Trophoblast cell (in vitro differentiated cells and primary cell): ENCODE measurements at regions not wholly inside any gene's neighbourhood (a gene's known extent, or its start where the extent isn't known, plus 50 kb on each side); places are given as distances from the start of the nearest gene placed in this dataset.

ENCODE experiments used
- DNase-seq, 2 donors: peaks; one replicate each; pipeline ENCODE4 v3.0.0-alpha.2; 2016
- H2AFZ ChIP-seq: 2 replicates; pipeline ENCODE4 v1.6.1; 2013; ENCODE audit warnings: low read length, moderate library complexity, mild to moderate bottlenecking; ENCODE audit not compliant: insufficient read depth, poor library complexity
- H2AK5ac ChIP-seq: 2 replicates; pipeline ENCODE4 v1.6.1; 2013; ENCODE audit warnings: mild to moderate bottlenecking, low read length
- H2BK120ac ChIP-seq: 2 replicates; pipeline ENCODE4 v1.6.1; 2013; ENCODE audit warnings: low read length, mild to moderate bottlenecking, moderate library complexity; ENCODE audit not compliant: insufficient read depth, poor library complexity
- H2BK12ac ChIP-seq: 2 replicates; pipeline ENCODE4 v1.6.1; 2013; ENCODE audit warnings: mild to moderate bottlenecking, low read length, moderate library complexity
- H2BK5ac ChIP-seq: 2 replicates; pipeline ENCODE4 v1.6.1; 2013; ENCODE audit warnings: low read length, low read depth, moderate library complexity, mild to moderate bottlenecking; ENCODE audit not compliant: poor library complexity
- H3K14ac ChIP-seq: 2 replicates; pipeline ENCODE4 v1.6.1; 2013; ENCODE audit warnings: mild to moderate bottlenecking, low read length
- H3K18ac ChIP-seq: 2 replicates; pipeline ENCODE4 v1.6.1; 2013; ENCODE audit warnings: mild to moderate bottlenecking, low read length
- H3K23ac ChIP-seq: 2 replicates; pipeline ENCODE4 v1.6.1; 2013; ENCODE audit warnings: low read length
- H3K27ac ChIP-seq: 2 replicates; pipeline ENCODE4 v1.5.1; 2013; ENCODE audit warnings: low read depth, mild to moderate bottlenecking, inconsistent platforms, low read length, moderate library complexity
- H3K27me3 ChIP-seq: 2 replicates; pipeline ENCODE4 v1.6.1; 2013; ENCODE audit warnings: inconsistent platforms, mild to moderate bottlenecking, low read length, moderate library complexity; ENCODE audit not compliant: insufficient read depth
- H3K36me3 ChIP-seq, 2 experiments: 1 replicate in 1 of 2; 2 replicates in 1 of 2; pipeline ENCODE4 v1.6.1; 2013; ENCODE audit warnings: low read length in 2 of 2, mild to moderate bottlenecking in 2 of 2, moderate library complexity in 1 of 2; ENCODE audit not compliant: insufficient read depth in 2 of 2, control insufficient read depth in 1 of 2
- H3K4ac ChIP-seq: 2 replicates; pipeline ENCODE4 v1.6.1; 2013; ENCODE audit warnings: low read depth, mild to moderate bottlenecking, low read length, moderate library complexity
- H3K4me1 ChIP-seq, 2 experiments: 1 replicate in 1 of 2; 2 replicates in 1 of 2; pipeline ENCODE4 v1.6.1; 2013; ENCODE audit warnings: low read length in 2 of 2, mild to moderate bottlenecking in 2 of 2, moderate library complexity in 1 of 2; ENCODE audit not compliant: insufficient read depth in 2 of 2, control insufficient read depth in 1 of 2
- H3K4me2 ChIP-seq: 2 replicates; pipeline ENCODE4 v1.6.1; 2013; ENCODE audit warnings: inconsistent platforms, mild to moderate bottlenecking, low read length, moderate library complexity
- H3K4me3 ChIP-seq: 2 replicates; pipeline ENCODE4 v1.5.1; 2013; ENCODE audit warnings: mild to moderate bottlenecking, low read depth, low read length, inconsistent platforms
- H3K79me1 ChIP-seq: one replicate; pipeline ENCODE4 v1.6.1; 2013; ENCODE audit warnings: low read length
- H3K79me2 ChIP-seq: 2 replicates; pipeline ENCODE4 v1.6.1; 2013; ENCODE audit warnings: low read length, mild to moderate bottlenecking; ENCODE audit not compliant: control insufficient read depth, insufficient read depth, poor library complexity
- H3K9ac ChIP-seq: 2 replicates; pipeline ENCODE4 v1.6.1; 2013; ENCODE audit warnings: mild to moderate bottlenecking, low read length
- H3K9me3 ChIP-seq: 2 replicates; pipeline ENCODE4 v1.6.1; 2013; ENCODE audit warnings: low read depth, mild to moderate bottlenecking, control low read depth, inconsistent platforms, low read length; ENCODE audit not compliant: insufficient read depth
- H4K12ac ChIP-seq: 2 replicates; pipeline ENCODE4 v1.6.1; 2013; ENCODE audit warnings: low read depth, mild to moderate bottlenecking, low read length, moderate library complexity
- H4K8ac ChIP-seq: 2 replicates; pipeline ENCODE4 v1.6.1; 2013; ENCODE audit warnings: low read depth, mild to moderate bottlenecking, low read length, moderate library complexity
- H4K91ac ChIP-seq: one replicate; pipeline ENCODE4 v1.6.1; 2013; ENCODE audit warnings: low read depth, mild to moderate bottlenecking, low read length, moderate library complexity
- WGBS: extraction: QIAGEN DNeasy Blood & Tissue Kit; methylation state at CpG from one replicate; pipeline ENCODE4 v1.1.7; 2013; ENCODE audit warnings: missing lambda C conversion rate; ENCODE audit not compliant: insufficient read length, insufficient coverage; ENCODE audit errors: extremely low coverage; 5-methylcytosine and 5-hydroxymethylcytosine counted together

DNA sequence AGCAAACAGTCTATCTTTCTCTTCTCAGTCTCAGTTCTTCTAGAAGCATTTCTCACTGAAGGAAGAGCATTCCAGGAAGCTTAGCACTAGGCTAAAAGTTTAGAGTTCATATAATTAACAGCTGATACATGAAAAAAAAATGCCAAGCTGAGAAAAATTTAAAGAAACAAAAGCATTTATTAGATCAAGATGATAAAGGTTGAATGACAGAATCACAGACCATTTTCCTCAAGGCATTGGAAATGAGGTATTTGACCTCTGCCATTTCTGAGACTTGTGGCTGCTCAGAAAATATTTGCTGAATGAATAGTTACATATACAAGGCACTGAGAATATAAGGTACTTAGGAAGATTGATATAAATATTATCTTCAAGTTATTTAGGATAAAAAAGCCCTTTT, 901.6 kb upstream of the GOT2 start:
- Histone ChIP-seq H4K91ac (no peak overlapping the region), H4K12ac (no peak overlapping the region), H3K4me1 (peaks cover 0 to 9% of the 10 kb centered on the region in 2 experiments), H2BK5ac (no peak overlapping the region), H3K23ac (no peak overlapping the region), H3K18ac (no peak overlapping the region), H3K9me3 (no peaks in the 10 kb centered on the region), H3K9ac (no peak overlapping the region), H2AK5ac (no peak overlapping the region), H3K4me2 (no peak overlapping the region), H3K4ac (no peak overlapping the region), H3K79me2 (no peaks in the 10 kb centered on the region), H3K4me3 (no peak overlapping the region), H3K14ac (no peak overlapping the region), H2AFZ (no peak overlapping the region), H4K8ac (no peak overlapping the region), H2BK12ac (no peak overlapping the region), H3K79me1 (peaks cover 9% of the 10 kb centered on the region), H3K27me3 (no peaks in the 10 kb centered on the region), H2BK120ac (no peak overlapping the region), H3K27ac (no peak overlapping the region), H3K36me3 (no peaks in the 10 kb centered on the region)
- DNase-seq: peak in 1 of 2 donors; percentile 17

DNA sequence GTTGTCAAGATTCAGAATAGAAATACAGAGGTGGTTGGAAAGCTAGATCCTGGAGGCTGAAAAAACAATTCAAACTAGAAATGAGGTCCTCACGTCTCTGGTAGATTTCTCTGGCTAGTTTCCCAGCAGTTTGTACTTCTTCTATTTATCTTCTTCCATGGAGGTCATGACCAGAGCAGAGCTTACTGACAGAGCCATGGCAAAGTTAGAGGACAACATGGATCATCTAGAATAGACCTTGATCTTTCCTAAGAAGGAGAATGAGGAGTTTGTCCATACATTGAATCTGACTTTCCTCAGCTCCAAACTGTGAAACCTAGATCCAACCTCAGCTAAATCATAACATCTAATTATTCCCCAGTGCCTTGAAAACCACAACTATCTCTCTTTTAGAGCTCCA, 900.8 kb upstream of the GOT2 start:
- H3K9me3 ChIP-seq: no peaks in the 10 kb centered on the region
- H4K91ac ChIP-seq: no peak overlapping the region
- no peak for DNase-seq
- no peaks in the 10 kb centered on the region for H3K79me2 ChIP-seq
- no peak overlapping the region for H3K4ac ChIP-seq
- no peaks in the 10 kb centered on the region for H3K36me3 ChIP-seq
- no peak overlapping the region for H3K14ac ChIP-seq
- H3K79me1 ChIP-seq: peaks cover 9% of the 10 kb centered on the region
- no peak overlapping the region for H2BK5ac ChIP-seq
- no peak overlapping the region for H3K27ac ChIP-seq
- H4K12ac ChIP-seq: no peak overlapping the region
- H2AFZ ChIP-seq: no peak overlapping the region
- no peaks in the 10 kb centered on the region for H3K27me3 ChIP-seq
- no peak overlapping the region for H2BK120ac ChIP-seq
- H3K4me1 ChIP-seq: peaks cover 0 to 9% of the 10 kb centered on the region in 2 experiments
- H3K4me3 ChIP-seq: no peak overlapping the region
- H4K8ac ChIP-seq: no peak overlapping the region
- no CpG with 5 or more reads among the region's 1 CpG for WGBS
- no peak overlapping the region for H3K23ac ChIP-seq
- H2AK5ac ChIP-seq: no peak overlapping the region
- no peak overlapping the region for H2BK12ac ChIP-seq
- no peak overlapping the region for H3K18ac ChIP-seq
- no peak overlapping the region for H3K4me2 ChIP-seq
- H3K9ac ChIP-seq: no peak overlapping the region

DNA sequence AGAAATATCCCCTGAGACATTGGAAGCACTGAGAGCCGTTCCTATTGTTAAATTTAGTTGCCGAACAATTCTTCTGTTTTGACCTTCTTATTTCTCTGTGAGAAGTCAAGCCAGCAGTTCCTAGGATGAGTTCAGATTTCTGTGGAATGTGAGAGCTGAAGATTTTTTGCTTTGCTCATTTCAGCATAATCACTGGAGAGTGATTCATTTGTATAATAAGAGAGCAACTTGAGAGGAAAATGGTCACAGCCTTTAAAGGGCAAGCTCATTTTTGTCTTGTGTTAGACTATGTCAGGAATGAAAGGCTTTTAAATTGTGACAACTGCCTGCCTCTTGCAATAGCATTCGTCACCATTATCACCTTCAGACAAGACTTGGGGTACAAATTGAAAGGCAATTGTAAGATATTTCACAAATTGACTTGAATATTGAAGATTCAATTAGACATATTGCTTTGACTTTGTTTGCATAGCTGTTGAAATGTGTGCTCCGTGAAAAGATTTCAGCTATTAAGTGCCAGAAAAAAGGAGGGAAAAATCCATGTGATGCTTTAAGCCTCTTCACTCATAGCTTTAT, 900.0 kb upstream of the GOT2 start:
- Histone ChIP-seq H2BK12ac (no peak overlapping the region), H3K18ac (no peak overlapping the region), H2AFZ (no peak overlapping the region), H3K9ac (no peak overlapping the region), H4K8ac (no peak overlapping the region), H4K91ac (no peak overlapping the region), H2BK5ac (no peak overlapping the region), H3K23ac (no peak overlapping the region), H2AK5ac (no peak overlapping the region), H2BK120ac (no peak overlapping the region), H3K9me3 (no peaks in the 10 kb centered on the region), H3K4me2 (no peak overlapping the region), H3K36me3 (no peaks in the 10 kb centered on the region), H3K27ac (no peak overlapping the region), H3K14ac (no peak overlapping the region), H3K79me2 (no peaks in the 10 kb centered on the region), H3K4ac (no peak overlapping the region), H3K4me3 (no peak overlapping the region), H3K79me1 (peaks cover 9% of the 10 kb centered on the region), H4K12ac (no peak overlapping the region), H3K27me3 (no peaks in the 10 kb centered on the region), H3K4me1 (peaks cover 0 to 9% of the 10 kb centered on the region in 2 experiments)
- no CpG with 5 or more reads among the region's 4 CpGs for WGBS
- peak in 1 of 2 donors; percentile 9 for DNase-seq

DNA sequence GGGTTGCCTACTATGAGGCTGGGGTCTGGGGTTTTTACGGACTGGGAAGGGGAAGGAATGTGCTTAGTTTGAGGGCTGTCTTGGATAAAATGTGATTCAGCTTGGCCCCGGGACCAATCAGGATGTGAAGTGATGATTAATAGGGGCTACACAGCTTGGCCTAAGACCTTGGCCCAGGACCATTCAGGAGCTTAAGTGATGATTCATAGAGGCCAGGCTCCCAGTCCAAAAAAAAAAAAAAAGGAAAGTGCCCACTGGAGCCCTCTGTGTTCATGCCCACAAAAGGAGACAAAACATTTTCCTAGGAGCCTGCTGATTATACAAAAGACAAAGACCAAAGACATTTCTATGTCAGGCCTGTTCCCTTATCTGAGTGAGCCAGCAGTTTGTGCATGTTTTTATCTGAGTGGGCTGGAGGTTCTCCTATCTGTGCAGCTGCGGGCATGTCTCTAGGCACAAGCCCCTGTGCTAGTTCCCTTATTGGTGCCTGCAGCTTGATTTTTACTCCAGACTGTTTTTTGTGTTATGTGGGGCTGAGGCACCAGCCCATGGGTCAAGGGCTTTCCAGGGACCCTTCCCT, 898.2 kb upstream of the GOT2 start:
- Histone ChIP-seq H3K23ac (no peak overlapping the region), H2BK12ac (peak overlapping the region; percentile 52), H3K27ac (peak overlapping the region; percentile 71), H3K79me2 (no peaks in the 10 kb centered on the region), H2BK120ac (peak overlapping the region; percentile 7), H4K91ac (no peak overlapping the region), H2AK5ac (no peak overlapping the region), H3K4me2 (no peak overlapping the region), H3K9me3 (no peaks in the 10 kb centered on the region), H3K14ac (no peak overlapping the region), H3K9ac (no peak overlapping the region), H3K4me1 (peaks cover 0 to 9% of the 10 kb centered on the region in 2 experiments), H3K27me3 (no peaks in the 10 kb centered on the region), H2AFZ (no peak overlapping the region), H3K4me3 (no peak overlapping the region), H4K12ac (no peak overlapping the region), H3K79me1 (peaks cover 9% of the 10 kb centered on the region), H2BK5ac (no peak overlapping the region), H3K18ac (no peak overlapping the region), H3K4ac (no peak overlapping the region), H4K8ac (peak overlapping the region; percentile 20), H3K36me3 (no peaks in the 10 kb centered on the region)
- no CpG with 5 or more reads among the region's 3 CpGs for WGBS
- peak in 1 of 2 donors; percentile 7 for DNase-seq
